G401 (cell line): ENCODE measurements at regions not wholly inside any gene's neighbourhood (a gene's known extent, or its start where the extent isn't known, plus 50 kb on each side); places are given as distances from the start of the nearest gene placed in this dataset.

ENCODE experiments used
- DNase-seq: peaks from one replicate; pipeline ENCODE4 v3.0.0-alpha.2; 2015; ENCODE audit warnings: low spot score
- in situ Hi-C: cut with HindIII; loops from 2 replicates; pipeline ENCODE4 v1.10.0; 2016; ENCODE audit warnings: low sequenced_read_pairs, mixed read lengths

- in situ Hi-C loops, result no loop called here
- no peak for DNase-seq
Observed at GRCh38 chr19:29385191-29385795, 140.5 kb upstream of the VSTM2B start.

- DNase-seq, result no peak
- in situ Hi-C loops, result no loop called here
Observed at GRCh38 chr19:29386970-29387369, 138.8 kb upstream of the VSTM2B start.

GRCh38 chr19:29387586-29387985 is 138.2 kb upstream of the VSTM2B start:
- DNase-seq, result no peak
- in situ Hi-C loops, result no loop called here

GRCh38 chr19:29389495-29389894 is 136.3 kb upstream of the VSTM2B start:
- peak; percentile 98 for DNase-seq
- in situ Hi-C loops, result no loop called here

GRCh38 chr19:29390742-29391141 is 135.1 kb upstream of the VSTM2B start:
- in situ Hi-C loops, result no loop called here
- DNase-seq, result no peak

- no peak for DNase-seq
- in situ Hi-C loops, result no loop called here
Observed at GRCh38 chr19:29393915-29394460, 131.8 kb upstream of the VSTM2B start.

DNA sequence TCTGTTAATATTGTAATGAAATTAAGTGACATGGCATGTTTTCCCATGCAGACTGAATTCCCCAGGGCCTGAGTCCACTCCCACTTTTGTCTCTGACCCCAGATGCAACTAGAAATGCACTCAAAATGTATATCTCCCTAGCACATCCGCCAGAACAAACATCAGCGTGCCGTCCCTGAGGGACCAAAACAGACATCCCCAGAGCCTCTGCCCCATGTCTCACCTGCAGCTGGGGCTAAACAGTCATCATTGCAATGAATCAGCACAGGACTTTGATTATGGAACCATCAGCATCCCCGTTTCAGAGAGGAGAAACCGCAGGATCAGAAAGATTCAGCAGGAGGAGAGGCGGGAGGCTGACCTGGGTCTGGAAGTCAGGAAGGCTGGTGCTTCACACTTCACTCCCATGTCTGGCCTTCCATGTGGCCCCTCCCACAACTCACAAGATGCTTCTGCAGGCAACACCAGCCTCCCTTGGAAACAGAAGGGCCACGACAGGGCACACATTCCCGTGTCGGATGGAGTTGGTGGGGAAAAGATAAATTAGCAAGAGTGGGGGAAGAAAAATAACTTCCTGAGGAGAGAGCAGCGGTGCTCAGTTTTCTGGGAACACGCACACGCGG is 130.6 kb upstream of the VSTM2B start:
- DNase-seq, result no peak

GRCh38 chr19:29395734-29396414 is 129.9 kb upstream of the VSTM2B start:
- no peak for DNase-seq
- in situ Hi-C loops, result no loop called here

More for the DNA sequence above, 130.6 kb upstream of the VSTM2B start:
- in situ Hi-C loops, result no loop called here

DNA sequence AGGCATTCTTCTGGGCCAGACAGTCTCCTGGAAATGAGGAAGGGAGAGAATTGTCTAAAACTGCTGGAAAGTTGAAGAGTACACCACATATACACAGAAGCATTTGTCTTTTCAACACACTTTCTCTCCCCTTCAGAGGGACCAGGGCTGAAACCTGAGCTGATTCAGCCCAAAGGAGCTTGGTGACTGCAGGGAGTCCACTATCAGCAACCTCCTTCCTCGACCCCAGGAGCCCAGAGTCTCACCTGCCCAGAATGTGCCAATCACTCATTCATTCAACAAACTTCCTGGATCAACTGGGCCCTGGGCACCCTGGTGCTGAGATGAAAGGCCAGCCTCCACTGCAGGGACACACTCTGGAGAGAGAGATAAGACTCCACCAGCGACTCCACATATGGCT is 128.9 kb upstream of the VSTM2B start:
- DNase-seq, result no peak
- in situ Hi-C loops, result no loop called here

DNA sequence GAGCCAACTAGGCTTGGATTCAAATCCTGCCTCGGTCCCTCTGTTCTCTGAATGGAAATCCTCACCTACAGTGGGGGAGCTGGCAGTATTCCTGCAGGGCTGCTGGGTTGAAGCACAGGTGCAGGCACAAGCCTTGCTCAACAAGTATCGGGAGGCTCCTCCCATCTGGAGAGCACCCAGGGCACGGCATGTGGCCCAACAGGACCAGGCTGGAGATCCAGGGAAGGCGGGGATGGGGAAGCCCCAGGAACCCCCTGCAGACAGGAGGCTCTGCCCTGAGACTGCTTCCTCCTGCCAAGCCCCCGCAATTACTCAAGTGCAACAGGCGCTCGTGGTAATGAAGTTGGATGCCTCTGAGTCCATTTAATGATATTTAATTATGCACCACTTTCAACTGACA is 128.0 kb upstream of the VSTM2B start:
- peak; percentile 73 for DNase-seq
- in situ Hi-C loops, result no loop called here

DNA sequence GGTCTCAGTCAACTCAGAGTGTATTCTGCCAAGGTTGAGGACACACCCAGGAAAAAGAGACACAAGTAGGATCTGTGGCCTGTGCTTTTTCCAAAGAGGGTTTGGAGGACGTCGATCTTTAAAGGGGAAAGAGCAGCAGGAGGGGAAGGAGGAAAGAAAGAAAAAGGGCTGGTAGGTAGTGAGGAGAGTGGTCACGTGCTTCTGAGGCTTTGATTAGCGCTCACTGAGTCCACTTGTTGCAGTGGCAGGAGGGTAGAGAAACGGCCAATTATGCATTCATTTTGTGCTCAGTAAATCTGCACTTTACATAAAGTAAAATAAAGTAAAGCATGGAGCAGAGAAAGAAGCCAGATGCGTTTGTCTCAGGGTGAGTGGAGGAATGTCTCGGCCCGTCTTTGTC is 126.0 kb upstream of the VSTM2B start:
- DNase-seq, result no peak
- in situ Hi-C loops, result no loop called here

GRCh38 chr19:29400917-29401711 is 124.7 kb upstream of the VSTM2B start:
- DNase-seq, result no peak
- in situ Hi-C loops, result no loop called here

DNA sequence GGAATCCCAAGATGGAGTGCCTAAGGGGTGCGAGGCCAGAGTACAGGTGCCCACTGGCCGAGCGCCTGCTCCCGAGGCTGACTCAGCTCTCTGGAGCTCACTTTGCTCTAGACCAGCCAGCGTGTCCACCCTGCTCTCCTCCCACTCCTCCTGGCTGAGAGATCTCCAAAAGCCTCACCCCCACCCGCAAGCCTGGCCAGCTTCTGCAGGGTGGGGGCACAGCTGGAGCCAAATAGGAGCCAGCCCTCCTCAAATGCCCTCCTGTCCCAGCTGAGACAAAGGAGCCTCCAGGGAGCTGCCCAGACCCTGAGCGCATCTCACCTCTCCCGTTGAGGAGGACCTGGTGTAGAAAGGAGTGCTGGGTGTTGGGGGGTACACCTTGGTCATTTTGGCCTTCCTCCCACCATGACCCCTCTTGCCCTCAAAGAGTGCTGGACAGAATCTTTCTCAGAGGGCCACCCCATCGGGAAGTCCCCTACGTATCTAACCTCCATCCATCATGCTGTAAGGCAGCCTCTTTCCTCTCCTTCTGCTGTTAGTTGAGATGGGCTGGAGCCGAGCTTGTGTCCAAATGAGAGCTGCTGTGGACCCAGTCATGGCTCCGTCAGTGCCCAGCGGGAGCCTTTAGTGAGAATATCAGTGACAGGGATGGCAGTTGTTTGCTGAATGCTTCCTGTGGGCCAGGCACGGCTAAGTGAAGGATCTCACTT is 123.9 kb upstream of the VSTM2B start:
- in situ Hi-C loops, result no loop called here

DNA sequence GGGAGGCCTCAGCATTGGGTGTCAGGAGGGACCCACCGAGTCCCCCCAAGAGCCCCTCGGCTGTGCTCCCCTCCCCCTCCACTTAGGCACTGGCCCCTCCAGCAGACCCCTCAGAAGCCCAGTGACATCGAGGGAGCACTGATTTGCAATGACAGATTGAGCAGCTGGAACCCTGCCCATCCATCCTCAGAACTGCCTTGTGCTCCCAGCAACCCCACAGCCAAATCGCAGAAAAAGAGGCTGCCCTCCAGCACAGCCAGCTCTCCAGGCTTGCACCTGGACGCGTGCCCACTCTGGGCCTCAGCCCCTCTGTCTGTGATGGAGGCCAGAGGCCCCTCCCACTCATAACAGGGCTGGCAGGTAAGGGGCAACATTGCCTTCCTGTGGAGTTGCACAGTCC is 123.2 kb upstream of the VSTM2B start:
- in situ Hi-C loops, result no loop called here
- no peak for DNase-seq

More for the DNA sequence above, 123.9 kb upstream of the VSTM2B start:
- no peak for DNase-seq

DNA sequence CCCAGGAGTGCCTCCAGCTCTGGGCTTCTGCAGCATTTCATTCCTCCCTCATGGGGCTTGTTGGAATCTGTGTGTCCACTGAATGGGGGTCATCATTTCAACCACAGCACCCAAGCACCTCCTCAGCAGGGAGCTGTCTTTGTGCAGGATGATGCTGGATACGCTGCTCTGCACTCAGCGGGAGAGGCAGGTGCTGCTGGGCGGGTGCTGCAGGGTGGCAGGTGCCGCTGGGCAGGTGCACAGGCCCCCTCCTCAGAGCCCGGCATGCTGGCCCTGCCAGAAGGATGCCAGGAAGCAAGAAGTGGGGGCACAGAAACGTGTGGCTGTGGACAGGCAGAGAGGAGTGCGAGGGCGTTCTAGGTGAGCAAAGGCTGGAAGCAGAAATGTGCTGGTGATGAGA is 121.8 kb upstream of the VSTM2B start:
- in situ Hi-C loops, result no loop called here

GRCh38 chr19:29404951-29405727 is 120.7 kb upstream of the VSTM2B start:
- DNase-seq, result peak; percentile 77
- in situ Hi-C loops, result no loop called here

More for the DNA sequence above, 121.8 kb upstream of the VSTM2B start:
- DNase-seq, result no peak

- in situ Hi-C loops, result no loop called here
- no peak for DNase-seq
Observed at GRCh38 chr19:29405728-29405995, 120.1 kb upstream of the VSTM2B start.

- in situ Hi-C loops, result no loop called here
- no peak for DNase-seq
Observed at GRCh38 chr19:29409076-29409862, 116.5 kb upstream of the VSTM2B start.
